ENCODE measurements at regions not wholly inside any gene's neighbourhood (a gene's known extent, or its start where the extent isn't known, plus 50 kb on each side); places are given as distances from the start of the nearest gene placed in this dataset.

DNA sequence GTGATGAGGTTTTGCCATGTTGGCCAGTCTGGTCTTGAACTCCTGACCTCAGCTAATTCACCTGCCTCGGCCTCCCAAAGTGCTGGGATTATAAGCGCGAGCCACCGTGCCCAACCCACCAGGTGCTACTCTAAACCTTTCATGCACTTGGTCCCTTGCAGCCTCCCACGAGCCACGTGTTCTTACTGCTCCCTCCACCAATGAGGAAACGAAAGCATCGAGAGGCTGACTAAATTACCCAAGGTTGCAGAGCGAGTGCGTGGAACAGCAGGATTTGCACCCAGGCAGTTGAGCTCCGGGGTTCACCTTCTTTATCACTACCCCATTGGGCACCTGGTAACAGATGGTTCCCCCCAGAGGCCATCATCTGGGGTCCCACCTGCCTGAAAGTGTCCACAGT, 208.3 kb downstream of the LY86 start:
- WGBS, result 92% methylated on average over 11 of the region's 11 CpGs
- TF ChIP-seq RXRA (IDR thresholded peaks at IDR 0.05) (no peak), SP1 (IDR thresholded peaks at IDR 0.05) (no peak), HNF4G (IDR thresholded peaks at IDR 0.05) (no peak), RAD21 (IDR thresholded peaks at IDR 0.05) (no peak), GABPA (IDR thresholded peaks at IDR 0.05 in 1 of 2, conservative IDR thresholded peaks at IDR 0.05 in 1 of 2) (no peak), EGR1 (IDR thresholded peaks at IDR 0.05; ENCODE audit: low read depth in 2 of 2) (no peak), TAF1 (conservative IDR thresholded peaks at IDR 0.05) (no peak), YY1 (IDR thresholded peaks at IDR 0.05) (no peak)
- TF ChIP-seq, protein P1, sequence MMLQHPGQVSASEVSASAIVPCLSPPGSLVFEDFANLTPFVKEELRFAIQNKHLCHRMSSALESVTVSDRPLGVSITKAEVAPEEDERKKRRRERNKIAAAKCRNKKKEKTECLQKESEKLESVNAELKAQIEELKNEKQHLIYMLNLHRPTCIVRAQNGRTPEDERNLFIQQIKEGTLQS (IDR thresholded peaks at IDR 0.05), result no peak
- TF ChIP-seq, protein P2, sequence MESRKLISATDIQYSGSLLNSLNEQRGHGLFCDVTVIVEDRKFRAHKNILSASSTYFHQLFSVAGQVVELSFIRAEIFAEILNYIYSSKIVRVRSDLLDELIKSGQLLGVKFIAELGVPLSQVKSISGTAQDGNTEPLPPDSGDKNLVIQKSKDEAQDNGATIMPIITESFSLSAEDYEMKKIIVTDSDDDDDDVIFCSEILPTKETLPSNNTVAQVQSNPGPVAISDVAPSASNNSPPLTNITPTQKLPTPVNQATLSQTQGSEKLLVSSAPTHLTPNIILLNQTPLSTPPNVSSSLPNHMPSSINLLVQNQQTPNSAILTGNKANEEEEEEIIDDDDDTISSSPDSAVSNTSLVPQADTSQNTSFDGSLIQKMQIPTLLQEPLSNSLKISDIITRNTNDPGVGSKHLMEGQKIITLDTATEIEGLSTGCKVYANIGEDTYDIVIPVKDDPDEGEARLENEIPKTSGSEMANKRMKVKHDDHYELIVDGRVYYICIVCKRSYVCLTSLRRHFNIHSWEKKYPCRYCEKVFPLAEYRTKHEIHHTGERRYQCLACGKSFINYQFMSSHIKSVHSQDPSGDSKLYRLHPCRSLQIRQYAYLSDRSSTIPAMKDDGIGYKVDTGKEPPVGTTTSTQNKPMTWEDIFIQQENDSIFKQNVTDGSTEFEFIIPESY (IDR thresholded peaks at IDR 0.05), result no peak
- TF ChIP-seq, protein P3, sequence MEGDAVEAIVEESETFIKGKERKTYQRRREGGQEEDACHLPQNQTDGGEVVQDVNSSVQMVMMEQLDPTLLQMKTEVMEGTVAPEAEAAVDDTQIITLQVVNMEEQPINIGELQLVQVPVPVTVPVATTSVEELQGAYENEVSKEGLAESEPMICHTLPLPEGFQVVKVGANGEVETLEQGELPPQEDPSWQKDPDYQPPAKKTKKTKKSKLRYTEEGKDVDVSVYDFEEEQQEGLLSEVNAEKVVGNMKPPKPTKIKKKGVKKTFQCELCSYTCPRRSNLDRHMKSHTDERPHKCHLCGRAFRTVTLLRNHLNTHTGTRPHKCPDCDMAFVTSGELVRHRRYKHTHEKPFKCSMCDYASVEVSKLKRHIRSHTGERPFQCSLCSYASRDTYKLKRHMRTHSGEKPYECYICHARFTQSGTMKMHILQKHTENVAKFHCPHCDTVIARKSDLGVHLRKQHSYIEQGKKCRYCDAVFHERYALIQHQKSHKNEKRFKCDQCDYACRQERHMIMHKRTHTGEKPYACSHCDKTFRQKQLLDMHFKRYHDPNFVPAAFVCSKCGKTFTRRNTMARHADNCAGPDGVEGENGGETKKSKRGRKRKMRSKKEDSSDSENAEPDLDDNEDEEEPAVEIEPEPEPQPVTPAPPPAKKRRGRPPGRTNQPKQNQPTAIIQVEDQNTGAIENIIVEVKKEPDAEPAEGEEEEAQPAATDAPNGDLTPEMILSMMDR (IDR thresholded peaks at IDR 0.05; ENCODE audit: low read depth, low read length, missing input control), result no peak
- Histone ChIP-seq H3K9me3 (ENCODE audit: control insufficient read depth in 4 of 4, low read length in 3 of 4) (no peaks in the 10 kb centered on the region), H3K36me3 (ENCODE audit: control insufficient read depth in 4 of 4, insufficient read depth in 3 of 4, low read depth in 1 of 4, low read length in 3 of 4) (no peaks in the 10 kb centered on the region), H3K4me1 (ENCODE audit: control insufficient read depth in 4 of 4, insufficient read depth in 4 of 4, low read length in 3 of 4) (no peaks in the 10 kb centered on the region), H3K9ac (ENCODE audit: low read depth in 1 of 2, low read length in 2 of 2) (no peak overlapping the region), H3K27ac (ENCODE audit: low read depth in 1 of 2, low read length in 2 of 2) (no peak overlapping the region), H3K4me3 (ENCODE audit: low read depth in 1 of 3, low read length in 3 of 3) (no peak overlapping the region), H3K27me3 (ENCODE audit: control insufficient read depth in 4 of 4, insufficient read depth in 4 of 4, low read length in 3 of 4) (no peaks in the 10 kb centered on the region)
- DNase-seq (ENCODE audit: low spot score), result no peak

DNA sequence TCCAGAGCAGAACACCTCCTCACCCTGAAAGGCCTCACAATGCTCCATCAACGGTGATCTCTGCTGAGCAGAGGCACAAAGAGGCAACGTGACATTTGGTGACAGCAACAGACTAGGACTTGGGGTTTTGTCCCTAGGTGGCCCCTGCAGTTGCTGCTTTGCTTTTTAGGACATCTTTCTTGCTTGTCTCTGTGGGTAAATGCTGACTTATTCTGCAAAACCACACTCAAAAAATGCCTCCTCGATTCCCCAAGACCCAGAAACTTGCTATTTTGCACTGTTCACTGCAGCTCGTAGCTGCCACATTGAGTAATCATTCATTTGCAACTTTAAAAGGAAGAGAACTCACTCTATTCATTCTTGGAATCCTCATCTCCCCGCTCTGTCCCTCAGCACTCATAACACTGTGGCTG, 209.9 kb downstream of the LY86 start:
- no peaks in the 10 kb centered on the region for H3K4me1 ChIP-seq (ENCODE audit: control insufficient read depth in 4 of 4, insufficient read depth in 4 of 4, low read length in 3 of 4)
- no peaks in the 10 kb centered on the region for H3K9me3 ChIP-seq (ENCODE audit: control insufficient read depth in 4 of 4, low read length in 3 of 4)
- no peaks in the 10 kb centered on the region for H3K36me3 ChIP-seq (ENCODE audit: control insufficient read depth in 4 of 4, insufficient read depth in 3 of 4, low read depth in 1 of 4, low read length in 3 of 4)
- no peak overlapping the region for H3K27ac ChIP-seq (ENCODE audit: low read depth in 1 of 2, low read length in 2 of 2)
- 82% methylated on average over 5 of the region's 5 CpGs for WGBS
- H3K27me3 ChIP-seq (ENCODE audit: control insufficient read depth in 4 of 4, insufficient read depth in 4 of 4, low read length in 3 of 4), result no peaks in the 10 kb centered on the region
- no peak overlapping the region for H3K4me3 ChIP-seq (ENCODE audit: low read depth in 1 of 3, low read length in 3 of 3)
- H3K9ac ChIP-seq (ENCODE audit: low read depth in 1 of 2, low read length in 2 of 2), result no peak overlapping the region
- no peak for TF ChIP-seq EGR1 (IDR thresholded peaks at IDR 0.05; ENCODE audit: low read depth in 2 of 2)
- no peak for TF ChIP-seq JUND (IDR thresholded peaks at IDR 0.05)
- TF ChIP-seq, protein P4, sequence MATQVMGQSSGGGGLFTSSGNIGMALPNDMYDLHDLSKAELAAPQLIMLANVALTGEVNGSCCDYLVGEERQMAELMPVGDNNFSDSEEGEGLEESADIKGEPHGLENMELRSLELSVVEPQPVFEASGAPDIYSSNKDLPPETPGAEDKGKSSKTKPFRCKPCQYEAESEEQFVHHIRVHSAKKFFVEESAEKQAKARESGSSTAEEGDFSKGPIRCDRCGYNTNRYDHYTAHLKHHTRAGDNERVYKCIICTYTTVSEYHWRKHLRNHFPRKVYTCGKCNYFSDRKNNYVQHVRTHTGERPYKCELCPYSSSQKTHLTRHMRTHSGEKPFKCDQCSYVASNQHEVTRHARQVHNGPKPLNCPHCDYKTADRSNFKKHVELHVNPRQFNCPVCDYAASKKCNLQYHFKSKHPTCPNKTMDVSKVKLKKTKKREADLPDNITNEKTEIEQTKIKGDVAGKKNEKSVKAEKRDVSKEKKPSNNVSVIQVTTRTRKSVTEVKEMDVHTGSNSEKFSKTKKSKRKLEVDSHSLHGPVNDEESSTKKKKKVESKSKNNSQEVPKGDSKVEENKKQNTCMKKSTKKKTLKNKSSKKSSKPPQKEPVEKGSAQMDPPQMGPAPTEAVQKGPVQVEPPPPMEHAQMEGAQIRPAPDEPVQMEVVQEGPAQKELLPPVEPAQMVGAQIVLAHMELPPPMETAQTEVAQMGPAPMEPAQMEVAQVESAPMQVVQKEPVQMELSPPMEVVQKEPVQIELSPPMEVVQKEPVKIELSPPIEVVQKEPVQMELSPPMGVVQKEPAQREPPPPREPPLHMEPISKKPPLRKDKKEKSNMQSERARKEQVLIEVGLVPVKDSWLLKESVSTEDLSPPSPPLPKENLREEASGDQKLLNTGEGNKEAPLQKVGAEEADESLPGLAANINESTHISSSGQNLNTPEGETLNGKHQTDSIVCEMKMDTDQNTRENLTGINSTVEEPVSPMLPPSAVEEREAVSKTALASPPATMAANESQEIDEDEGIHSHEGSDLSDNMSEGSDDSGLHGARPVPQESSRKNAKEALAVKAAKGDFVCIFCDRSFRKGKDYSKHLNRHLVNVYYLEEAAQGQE (IDR thresholded peaks at IDR 0.05), result no peak
- no peak for TF ChIP-seq YY1 (IDR thresholded peaks at IDR 0.05)
- no peak for TF ChIP-seq TAF1 (conservative IDR thresholded peaks at IDR 0.05)
- TF ChIP-seq, protein P1 (IDR thresholded peaks at IDR 0.05), result no peak
- no peak for TF ChIP-seq NR2F2 (IDR thresholded peaks at IDR 0.05)
- TF ChIP-seq, protein P3 (IDR thresholded peaks at IDR 0.05; ENCODE audit: low read depth, low read length, missing input control), result no peak
- TF ChIP-seq HNF4A (conservative IDR thresholded peaks at IDR 0.05), result no peak
- no peak for TF ChIP-seq HNF4G (IDR thresholded peaks at IDR 0.05)
- TF ChIP-seq, protein P5, sequence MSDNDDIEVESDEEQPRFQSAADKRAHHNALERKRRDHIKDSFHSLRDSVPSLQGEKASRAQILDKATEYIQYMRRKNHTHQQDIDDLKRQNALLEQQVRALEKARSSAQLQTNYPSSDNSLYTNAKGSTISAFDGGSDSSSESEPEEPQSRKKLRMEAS (IDR thresholded peaks at IDR 0.05), result no peak
- TF ChIP-seq GABPA (IDR thresholded peaks at IDR 0.05 in 1 of 2, conservative IDR thresholded peaks at IDR 0.05 in 1 of 2), result no peak
- no peak for TF ChIP-seq RXRA (IDR thresholded peaks at IDR 0.05)
- TF ChIP-seq RAD21 (IDR thresholded peaks at IDR 0.05), result no peak
- TF ChIP-seq FOXA1 (IDR thresholded peaks at IDR 0.05), result no peak
- TF ChIP-seq, protein P2 (IDR thresholded peaks at IDR 0.05), result no peak
- TF ChIP-seq FOXA2 (IDR thresholded peaks at IDR 0.05), result no peak
- DNase-seq (ENCODE audit: low spot score), result no peak

All from liver (tissue), 8 donors.